Parathyroid adenoma (tissue), 2 donors: ENCODE measurements at regions not wholly inside any gene's neighbourhood (a gene's known extent, or its start where the extent isn't known, plus 50 kb on each side); places are given as distances from the start of the nearest gene placed in this dataset.
"Not testable (repeated sequence)": the region's sequence is repeated elsewhere in the genome, so short reads cannot be mapped to it uniquely, and the experiment has no call there.

Source experiments
- H2AFZ ChIP-seq: fragments of 300-600 bp; sonication (generic); one replicate; pipeline ENCODE4 v1.7.0; 2017; ENCODE audit warnings: antibody characterized with exemption, mild to moderate bottlenecking
- H3K27ac ChIP-seq: fragments of 300-600 bp; sonication (generic); one replicate; pipeline ENCODE4 v1.7.0; 2017
- H3K27me3 ChIP-seq: fragments of 300-600 bp; sonication (generic); one replicate; pipeline ENCODE4 v1.7.0; 2017; ENCODE audit warnings: low read length; ENCODE audit not compliant: control insufficient read depth, insufficient read depth
- H3K36me3 ChIP-seq: fragments of 300-600 bp; sonication (generic); one replicate; pipeline ENCODE4 v1.7.0; 2017; ENCODE audit warnings: low read length; ENCODE audit not compliant: control insufficient read depth, insufficient read depth
- H3K4me1 ChIP-seq: fragments of 300-600 bp; sonication (generic); one replicate; pipeline ENCODE4 v1.7.0; 2017; ENCODE audit warnings: control low read depth
- H3K4me2 ChIP-seq: fragments of 300-600 bp; sonication (generic); one replicate; pipeline ENCODE4 v1.7.0; 2017; ENCODE audit warnings: low read length
- H3K4me3 ChIP-seq: fragments of 300-600 bp; sonication (generic); one replicate; pipeline ENCODE4 v1.7.0; 2017; ENCODE audit warnings: low read depth, low read length
- H3K79me2 ChIP-seq: fragments of 300-600 bp; sonication (generic); one replicate; pipeline ENCODE4 v1.7.0; 2017; ENCODE audit warnings: control low read depth
- H3K9ac ChIP-seq: fragments of 300-600 bp; sonication (generic); one replicate; pipeline ENCODE4 v1.7.0; 2017; ENCODE audit warnings: mild to moderate bottlenecking
- H3K9me3 ChIP-seq: fragments of 300-600 bp; sonication (generic); one replicate; pipeline ENCODE4 v1.7.0; 2017; ENCODE audit warnings: low read length; ENCODE audit not compliant: control insufficient read depth
- TF ChIP-seq, protein P1 (sequence below): fragments of 300-600 bp; sonication (generic); IDR thresholded peaks from one replicate; pipeline ENCODE4 v1.7.0; 2017; ENCODE audit warnings: antibody characterized with exemption, mild to moderate bottlenecking
- donor health status: primary hyperparathyroidism.

GRCh38 chr16:52676959-52677358, 130.0 kb upstream of the TOX3 start:
- H2AFZ ChIP-seq, result no peak overlapping the region
- H3K4me1 ChIP-seq, result no peaks in the 10 kb centered on the region
- H3K79me2 ChIP-seq, result no peaks in the 10 kb centered on the region
- no peaks in the 10 kb centered on the region for H3K27me3 ChIP-seq
- H3K9me3 ChIP-seq, result no peaks in the 10 kb centered on the region
- H3K9ac ChIP-seq, result no peak overlapping the region
- H3K36me3 ChIP-seq, result no peaks in the 10 kb centered on the region
- TF ChIP-seq, protein P1, sequence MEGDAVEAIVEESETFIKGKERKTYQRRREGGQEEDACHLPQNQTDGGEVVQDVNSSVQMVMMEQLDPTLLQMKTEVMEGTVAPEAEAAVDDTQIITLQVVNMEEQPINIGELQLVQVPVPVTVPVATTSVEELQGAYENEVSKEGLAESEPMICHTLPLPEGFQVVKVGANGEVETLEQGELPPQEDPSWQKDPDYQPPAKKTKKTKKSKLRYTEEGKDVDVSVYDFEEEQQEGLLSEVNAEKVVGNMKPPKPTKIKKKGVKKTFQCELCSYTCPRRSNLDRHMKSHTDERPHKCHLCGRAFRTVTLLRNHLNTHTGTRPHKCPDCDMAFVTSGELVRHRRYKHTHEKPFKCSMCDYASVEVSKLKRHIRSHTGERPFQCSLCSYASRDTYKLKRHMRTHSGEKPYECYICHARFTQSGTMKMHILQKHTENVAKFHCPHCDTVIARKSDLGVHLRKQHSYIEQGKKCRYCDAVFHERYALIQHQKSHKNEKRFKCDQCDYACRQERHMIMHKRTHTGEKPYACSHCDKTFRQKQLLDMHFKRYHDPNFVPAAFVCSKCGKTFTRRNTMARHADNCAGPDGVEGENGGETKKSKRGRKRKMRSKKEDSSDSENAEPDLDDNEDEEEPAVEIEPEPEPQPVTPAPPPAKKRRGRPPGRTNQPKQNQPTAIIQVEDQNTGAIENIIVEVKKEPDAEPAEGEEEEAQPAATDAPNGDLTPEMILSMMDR, result no peak
- H3K4me3 ChIP-seq, result no peak overlapping the region
- no peak overlapping the region for H3K27ac ChIP-seq
- no peak overlapping the region for H3K4me2 ChIP-seq

GRCh38 chr16:52671590-52671989, 124.6 kb upstream of the TOX3 start:
- no peak overlapping the region for H3K4me2 ChIP-seq
- no peak overlapping the region for H3K27ac ChIP-seq
- H3K9me3 ChIP-seq, result no peaks in the 10 kb centered on the region
- H3K9ac ChIP-seq, result no peak overlapping the region
- no peaks in the 10 kb centered on the region for H3K79me2 ChIP-seq
- no peak overlapping the region for H3K4me3 ChIP-seq
- no peaks in the 10 kb centered on the region for H3K36me3 ChIP-seq
- TF ChIP-seq, protein P1, result no peak
- no peaks in the 10 kb centered on the region for H3K27me3 ChIP-seq
- H2AFZ ChIP-seq, result no peak overlapping the region
- no peaks in the 10 kb centered on the region for H3K4me1 ChIP-seq

- TF ChIP-seq, protein P1, result no peak
- no peak overlapping the region for H2AFZ ChIP-seq
- H3K36me3 ChIP-seq, result no peaks in the 10 kb centered on the region
- H3K4me1 ChIP-seq, result no peaks in the 10 kb centered on the region
- H3K9ac ChIP-seq, result no peak overlapping the region
- no peak overlapping the region for H3K4me3 ChIP-seq
- H3K9me3 ChIP-seq, result no peaks in the 10 kb centered on the region
- no peak overlapping the region for H3K27ac ChIP-seq
- H3K4me2 ChIP-seq, result no peak overlapping the region
- H3K79me2 ChIP-seq, result no peaks in the 10 kb centered on the region
- H3K27me3 ChIP-seq, result no peaks in the 10 kb centered on the region
These were observed 111.0 kb upstream of the TOX3 start for GRCh38 chr16:52657924-52658323.

- not testable (repeated sequence) for H3K9me3 ChIP-seq, H3K79me2 ChIP-seq, H3K36me3 ChIP-seq, H3K4me1 ChIP-seq, H3K4me3 ChIP-seq, H3K27me3 ChIP-seq, H3K9ac ChIP-seq, H3K27ac ChIP-seq, H3K4me2 ChIP-seq, H2AFZ ChIP-seq
These were observed 109.0 kb upstream of the TOX3 start for GRCh38 chr16:52655916-52656315.

DNA sequence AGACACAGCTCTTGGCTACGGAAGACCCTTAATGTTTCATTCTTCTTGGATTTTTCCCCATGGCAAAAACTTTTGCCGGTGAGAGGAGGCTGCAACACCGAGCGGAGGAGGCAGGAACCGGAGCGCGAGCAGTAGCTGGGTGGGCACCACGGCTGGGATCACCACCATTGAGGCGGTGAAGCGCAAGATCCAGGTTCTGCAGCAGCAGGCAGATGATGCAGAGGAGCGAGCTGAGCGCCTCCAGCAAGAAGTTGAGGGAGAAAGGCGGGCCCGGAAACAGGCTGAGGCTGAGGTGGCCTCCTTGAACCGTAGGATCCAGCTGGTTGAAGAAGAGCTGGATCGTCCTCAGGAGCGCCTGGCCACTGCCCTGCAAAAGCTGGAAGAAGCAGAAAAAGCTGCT, 108.2 kb upstream of the TOX3 start:
- H3K36me3 ChIP-seq, H3K27me3 ChIP-seq, H3K4me2 ChIP-seq, H3K79me2 ChIP-seq, H2AFZ ChIP-seq, H3K27ac ChIP-seq, H3K9me3 ChIP-seq, H3K4me3 ChIP-seq, H3K4me1 ChIP-seq, H3K9ac ChIP-seq: not testable (repeated sequence)

GRCh38 chr16:52652033-52652432, 105.1 kb upstream of the TOX3 start:
- Histone ChIP-seq H3K4me3 (no peak overlapping the region), H2AFZ (no peak overlapping the region), H3K79me2 (no peaks in the 10 kb centered on the region), H3K27me3 (no peaks in the 10 kb centered on the region), H3K9ac (no peak overlapping the region), H3K4me2 (no peak overlapping the region), H3K9me3 (no peaks in the 10 kb centered on the region), H3K27ac (no peak overlapping the region), H3K36me3 (no peaks in the 10 kb centered on the region), H3K4me1 (no peaks in the 10 kb centered on the region)
- TF ChIP-seq, protein P1, result no peak
